A673 (cell line): ENCODE measurements at regions not wholly inside any gene's neighbourhood (a gene's known extent, or its start where the extent isn't known, plus 50 kb on each side); places are given as distances from the start of the nearest gene placed in this dataset.

ENCODE experiments used
- BruUV-seq: library from RNA; stranded (reverse); fragments of 400-500 nt; replicated peaks from 2 replicates; lab custom pipeline; 2021; lab: Mats Ljungman, UMichigan
- CTCF ChIA-PET: fragments of 300-600 bp; sonication (Branson Sonifier 250); formaldehyde crosslinking; loops from one replicate; lab custom pipeline; 2022; ENCODE audit warnings: antibody characterized with exemption; lab: Charles Lee
- POLR2A ChIA-PET: fragments of 300-600 bp; sonication (Branson Sonifier 250); formaldehyde crosslinking; loops from one replicate; lab custom pipeline; 2022; ENCODE audit warnings: antibody characterized with exemption; ENCODE audit not compliant: low non-redundant PET; lab: Charles Lee
- DNase-seq: peaks from one replicate; pipeline ENCODE4 v3.0.0-alpha.2; 2015; ENCODE audit warnings: low spot score
- H3K27ac ChIP-seq: fragments of 200-600 bp; sonication (generic); 2 replicates; pipeline ENCODE4 v1.5.1; 2016; ENCODE audit warnings: mixed run types, low read depth, mild to moderate bottlenecking, mixed read lengths, antibody characterized with exemption, low read length; ENCODE audit not compliant: poor library complexity, severe bottlenecking
- H3K27me3 ChIP-seq: fragments of 200-600 bp; sonication (generic); replicated peaks from 2 replicates; pipeline ENCODE4 v1.6.1; 2017; ENCODE audit warnings: mixed run types, low read depth, mild to moderate bottlenecking, mixed read lengths, antibody characterized with exemption, low read length; ENCODE audit not compliant: insufficient read depth, poor library complexity
- H3K36me3 ChIP-seq: fragments of 200-600 bp; sonication (generic); 2 replicates; pipeline ENCODE4 v1.6.1; 2016; ENCODE audit warnings: mixed run types, mild to moderate bottlenecking, mixed read lengths, antibody characterized with exemption, low read length; ENCODE audit not compliant: insufficient read depth, poor library complexity, severe bottlenecking
- H3K4me1 ChIP-seq: fragments of 200-600 bp; sonication (generic); 2 replicates; pipeline ENCODE4 v1.6.1; 2017; ENCODE audit warnings: mixed run types, mild to moderate bottlenecking, mixed read lengths, antibody characterized with exemption, low read length; ENCODE audit not compliant: insufficient read depth, poor library complexity, severe bottlenecking
- H3K4me3 ChIP-seq: fragments of 200-600 bp; sonication (generic); 2 replicates; pipeline ENCODE4 v1.5.1; 2016; ENCODE audit warnings: low read depth, mixed run types, mild to moderate bottlenecking, mixed read lengths, low read length; ENCODE audit not compliant: poor library complexity, severe bottlenecking
- H3K9me3 ChIP-seq: fragments of 200-600 bp; sonication (generic); 2 replicates; pipeline ENCODE4 v1.6.1; 2016; ENCODE audit warnings: mixed run types, low read depth, mild to moderate bottlenecking, mixed read lengths, antibody characterized with exemption, low read length; ENCODE audit not compliant: poor library complexity, severe bottlenecking
- CTCF ChIP-seq: fragments of 300-800, 200-600 bp; sonication (generic); conservative IDR thresholded peaks from 2 replicates; pipeline ENCODE4 v1.5.1; 2017; ENCODE audit warnings: low read depth, mild to moderate bottlenecking, antibody characterized with exemption, low read length, moderate library complexity, mixed read lengths
- EZH2 ChIP-seq: fragments of 200-600 bp; sonication (generic); IDR thresholded peaks from 2 replicates; pipeline ENCODE4 v1.6.1; 2017; ENCODE audit warnings: borderline replicate concordance, low read depth, mild to moderate bottlenecking, mixed read lengths, antibody characterized with exemption, low read length; ENCODE audit not compliant: poor library complexity, severe bottlenecking
- intact Hi-C: fragments of 100-400 bp; cut with micrococcal nuclease; formaldehyde crosslinking; loops from one replicate; pipeline ENCODE4 v1.10.0; 2022; ENCODE audit not compliant: unreplicated experiment

GRCh38 chr9:3047912-3048311 is 204.0 kb upstream of the PUM3 start:
- DNase-seq, result no peak
- H3K36me3 ChIP-seq, result no peaks in the 10 kb centered on the region
- no TSS peak for BruUV-seq
- POLR2A ChIA-PET, result no interaction called here
- no peaks in the 10 kb centered on the region for H3K27me3 ChIP-seq
- intact Hi-C loops, result no loop called here
- CTCF ChIA-PET, result no interaction called here
- no peak overlapping the region for H3K4me3 ChIP-seq
- H3K9me3 ChIP-seq, result no peaks in the 10 kb centered on the region
- TF ChIP-seq CTCF (no peak), EZH2 (no peak)
- H3K27ac ChIP-seq, result no peak overlapping the region
- no peaks in the 10 kb centered on the region for H3K4me1 ChIP-seq

- intact Hi-C loops, result no loop called here
- CTCF ChIA-PET, result no interaction called here
- Histone ChIP-seq H3K27ac (no peak overlapping the region), H3K4me1 (no peaks in the 10 kb centered on the region), H3K36me3 (no peaks in the 10 kb centered on the region), H3K27me3 (no peaks in the 10 kb centered on the region), H3K4me3 (no peak overlapping the region), H3K9me3 (no peaks in the 10 kb centered on the region)
- DNase-seq, result no peak
- TF ChIP-seq CTCF (no peak), EZH2 (no peak)
- POLR2A ChIA-PET, result no interaction called here
- no TSS peak for BruUV-seq
These were observed 201.3 kb upstream of the PUM3 start for GRCh38 chr9:3045153-3045552.

- no peak for TF ChIP-seq EZH2
- TF ChIP-seq CTCF, result no peak
- H3K27ac ChIP-seq, result no peak overlapping the region
- no peaks in the 10 kb centered on the region for H3K9me3 ChIP-seq
- BruUV-seq, result no TSS peak
- POLR2A ChIA-PET, result no interaction called here
- CTCF ChIA-PET, result no interaction called here
- intact Hi-C loops, result no loop called here
- no peak overlapping the region for H3K4me3 ChIP-seq
- H3K27me3 ChIP-seq, result no peaks in the 10 kb centered on the region
- no peaks in the 10 kb centered on the region for H3K36me3 ChIP-seq
- H3K4me1 ChIP-seq, result no peaks in the 10 kb centered on the region
- DNase-seq, result no peak
These were observed 199.5 kb upstream of the PUM3 start for GRCh38 chr9:3043369-3043768.
